HCEC 1CT (cell line): ENCODE measurements at regions not wholly inside any gene's neighbourhood (a gene's known extent, or its start where the extent isn't known, plus 50 kb on each side); places are given as distances from the start of the nearest gene placed in this dataset.

Experiments
- DNase-seq: peaks from one replicate; pipeline ENCODE4 v3.0.0-alpha.2; 2017

- peak; percentile 84 for DNase-seq
Observed at GRCh38 chr15:38895326-38896255, 331.0 kb upstream of the RASGRP1 start.

- DNase-seq: no peak
Observed at GRCh38 chr15:38896647-38897046, 332.0 kb upstream of the RASGRP1 start.

DNA sequence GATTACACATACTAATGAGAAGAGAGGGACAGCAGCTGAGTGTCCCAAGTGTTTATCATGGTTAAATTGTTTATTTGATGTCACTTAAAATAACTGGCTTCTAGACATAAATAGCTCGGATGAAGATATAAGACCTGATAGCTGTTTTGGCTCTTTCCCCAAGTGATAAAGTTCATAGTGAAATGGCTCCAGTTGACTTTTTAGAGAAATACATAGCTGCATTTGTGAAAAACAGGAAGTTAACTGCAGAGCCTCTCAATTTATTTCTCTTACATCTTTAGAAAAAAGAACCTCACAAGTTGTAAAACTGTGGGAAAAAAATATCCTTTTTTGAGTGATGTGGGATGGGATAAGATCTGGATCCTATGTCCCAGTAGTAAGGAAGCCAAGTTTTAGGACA is 332.9 kb upstream of the RASGRP1 start:
- DNase-seq: no peak

DNA sequence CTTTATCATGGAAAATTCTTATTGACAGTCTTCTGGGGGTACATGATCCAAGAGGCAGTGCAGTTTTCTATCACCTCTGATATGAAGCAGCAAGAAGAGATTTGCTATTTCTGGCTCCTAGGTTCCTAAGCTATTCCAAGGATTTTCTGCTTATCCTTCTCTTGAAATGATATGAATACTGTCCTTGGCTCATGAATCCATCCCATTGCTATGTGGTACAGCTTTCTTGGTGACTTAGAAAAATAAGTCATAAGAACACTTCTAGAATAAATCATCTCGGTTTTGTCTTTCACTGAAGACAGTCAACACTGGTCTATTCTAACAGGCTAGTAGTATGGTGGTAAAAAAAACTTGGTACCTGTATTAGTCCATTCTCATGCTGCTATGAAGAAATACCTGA is 333.6 kb upstream of the RASGRP1 start:
- DNase-seq: no peak

DNA sequence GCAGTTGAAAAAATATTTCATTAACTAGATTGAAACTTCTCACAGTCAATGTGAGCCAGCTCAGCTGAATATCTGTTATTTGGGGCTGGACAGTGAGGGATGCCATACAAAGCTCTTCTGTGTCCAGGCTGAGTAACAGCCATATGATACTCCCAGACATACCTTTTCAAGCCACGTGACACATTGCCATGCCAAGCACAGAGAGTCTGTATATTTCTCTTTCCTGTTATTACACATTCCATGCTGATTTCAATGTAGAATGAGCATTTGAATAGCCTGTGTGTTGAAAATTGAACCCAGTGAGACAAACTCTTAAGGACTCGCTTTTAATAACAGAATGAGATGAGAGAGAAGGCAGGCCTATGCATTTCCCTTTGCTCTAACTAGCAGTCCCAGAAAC is 334.7 kb upstream of the RASGRP1 start:
- DNase-seq: peak; percentile 50

- DNase-seq: no peak
Observed at GRCh38 chr15:38904298-38904697, 339.7 kb upstream of the RASGRP1 start.

GRCh38 chr15:38905632-38906031 is 341.0 kb upstream of the RASGRP1 start:
- DNase-seq: peak; percentile 20

DNA sequence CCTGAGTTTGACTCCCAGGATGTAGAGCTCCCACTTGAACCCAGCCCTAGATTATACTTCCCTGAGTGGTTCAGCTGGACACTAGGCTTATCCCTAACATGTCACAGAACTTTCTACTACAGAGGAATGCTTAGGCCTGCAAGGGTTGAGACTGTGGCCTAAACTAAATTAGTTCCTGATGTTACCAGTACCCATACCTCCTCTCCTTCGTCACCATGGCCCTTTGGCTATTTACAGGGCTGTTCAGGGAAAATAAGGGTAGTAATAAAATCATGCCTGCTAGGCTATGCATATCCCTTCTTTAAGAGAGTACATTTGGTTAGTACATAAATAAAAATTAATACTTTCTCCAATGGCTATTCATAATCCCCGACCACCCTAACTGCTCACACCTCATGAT is 356.4 kb upstream of the RASGRP1 start:
- DNase-seq: no peak

DNA sequence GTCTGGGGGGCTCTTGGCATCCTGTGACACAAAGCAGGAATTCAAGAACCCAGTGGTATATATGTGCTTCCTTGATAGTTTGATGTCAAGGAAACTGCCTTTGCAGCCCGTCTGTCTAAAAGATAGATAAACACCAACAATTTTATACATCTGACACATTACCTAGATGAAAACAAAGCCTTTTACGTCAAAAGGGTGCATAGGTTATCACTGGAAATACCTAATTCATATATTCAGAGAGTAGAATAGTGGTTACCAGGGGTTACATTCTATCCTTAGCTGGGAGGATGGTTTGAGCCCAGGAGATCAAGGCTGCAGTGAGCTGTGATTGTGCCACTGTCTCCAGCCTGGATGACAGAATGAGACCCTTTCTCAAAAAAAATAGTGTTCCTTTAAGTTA is 356.9 kb upstream of the RASGRP1 start:
- DNase-seq: no peak

GRCh38 chr15:38928431-38928830 is 363.8 kb upstream of the RASGRP1 start:
- DNase-seq: no peak

GRCh38 chr15:38930851-38931572 is 366.4 kb upstream of the RASGRP1 start:
- peak; percentile 41 for DNase-seq

GRCh38 chr15:38941399-38941953 is 376.9 kb upstream of the RASGRP1 start:
- peak; percentile 20 for DNase-seq

GRCh38 chr15:38944536-38944935 is 379.9 kb upstream of the RASGRP1 start:
- no peak for DNase-seq

GRCh38 chr15:38945551-38946298 is 381.1 kb upstream of the RASGRP1 start:
- DNase-seq: no peak

DNA sequence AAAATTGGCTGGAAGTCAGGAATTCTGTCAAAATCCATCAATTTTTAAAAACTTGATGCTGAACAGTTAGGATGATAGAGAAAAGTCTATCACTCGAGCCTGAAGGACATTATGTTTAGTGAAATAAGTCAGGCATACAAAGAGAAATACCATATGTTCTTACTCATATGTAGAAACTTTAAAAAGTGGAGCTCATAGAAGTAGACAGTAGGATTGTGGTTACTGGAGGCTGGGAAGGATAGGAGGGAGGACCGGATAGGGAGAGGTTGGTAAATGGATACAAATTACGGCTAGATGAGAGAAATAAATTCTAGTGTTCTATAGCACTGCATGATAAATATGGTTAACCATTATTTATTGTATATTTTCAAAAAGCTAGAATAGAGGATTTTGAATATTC is 389.5 kb upstream of the RASGRP1 start:
- DNase-seq: no peak

DNA sequence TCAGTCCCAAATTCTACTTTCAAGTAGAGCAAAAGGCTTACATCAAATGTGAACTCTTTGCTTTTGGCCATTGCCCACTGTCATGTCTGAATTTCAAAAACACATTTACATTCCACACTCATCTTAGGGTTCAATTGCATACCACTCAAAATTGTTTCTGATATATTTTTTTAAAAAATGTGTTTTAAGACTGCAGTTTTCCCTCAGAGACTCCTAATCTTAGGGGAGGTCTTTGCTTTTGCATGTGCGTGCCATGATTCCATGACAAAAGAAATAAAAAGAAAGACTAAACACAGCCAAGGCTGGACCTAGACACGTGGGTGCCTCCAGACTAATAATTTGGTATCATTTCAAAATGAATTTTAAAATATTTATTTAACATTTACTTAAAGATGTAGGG is 396.8 kb upstream of the RASGRP1 start:
- no peak for DNase-seq

GRCh38 chr15:38961931-38962330 is 397.3 kb upstream of the RASGRP1 start:
- no peak for DNase-seq

DNA sequence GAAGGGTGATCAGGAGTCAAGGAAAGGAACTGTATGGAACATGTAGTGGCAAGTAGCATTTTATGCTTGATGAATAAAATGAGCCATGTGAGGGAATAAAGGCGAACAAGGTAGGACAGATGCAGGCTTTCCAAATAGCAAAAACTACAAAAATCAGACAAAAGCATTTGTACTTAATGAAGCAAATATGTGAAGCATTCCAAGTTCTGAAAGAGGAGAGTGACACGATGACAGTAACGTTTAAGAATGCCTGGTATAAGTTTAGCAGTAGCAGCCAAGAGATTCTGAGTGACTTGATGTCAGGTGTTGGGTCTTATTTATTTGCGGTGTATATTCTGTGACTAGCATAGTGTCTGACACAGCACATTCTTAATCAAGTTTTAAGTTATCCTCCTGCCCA is 408.2 kb upstream of the RASGRP1 start:
- DNase-seq: no peak

- DNase-seq: no peak
Observed at GRCh38 chr15:38975282-38975990, 410.8 kb upstream of the RASGRP1 start.

DNA sequence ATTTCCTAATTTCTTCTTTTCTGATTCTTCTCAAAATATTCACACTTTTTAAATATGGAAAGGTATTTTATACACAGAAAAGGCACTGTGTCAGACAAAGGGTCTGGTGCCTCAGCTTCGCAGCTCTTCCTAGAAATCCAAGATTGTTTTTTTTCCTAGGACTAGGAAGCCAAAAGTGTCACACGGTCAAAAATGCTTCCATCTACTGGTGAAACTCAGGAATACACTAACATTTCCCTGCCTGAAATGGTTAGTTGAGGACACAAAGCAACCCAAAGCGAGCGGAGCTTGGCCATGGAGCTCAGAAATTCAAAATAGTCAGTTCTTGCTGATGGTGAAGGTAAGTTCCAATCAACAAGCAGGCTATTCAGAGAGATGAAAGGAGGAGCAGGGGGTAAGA is 426.5 kb upstream of the RASGRP1 start:
- DNase-seq: peak; percentile 57

DNA sequence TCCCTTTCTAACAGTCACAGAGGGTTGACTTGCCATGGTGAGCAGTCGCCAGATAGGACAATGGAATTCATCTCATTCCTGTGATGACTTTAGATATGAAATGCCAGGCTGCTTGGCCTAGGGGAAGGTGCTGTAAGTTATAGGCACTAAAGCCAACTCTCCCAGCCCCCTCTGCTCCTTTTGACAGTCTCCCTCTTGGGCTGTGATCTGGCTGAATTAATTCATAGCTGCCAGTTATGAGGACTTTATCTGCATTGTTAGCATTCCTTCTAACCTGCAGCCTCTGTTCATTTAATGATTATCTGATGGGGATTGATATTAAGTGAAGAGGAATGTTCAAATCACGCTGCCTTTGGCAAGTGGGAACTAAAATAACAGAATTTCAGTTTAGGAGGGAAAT is 427.1 kb upstream of the RASGRP1 start:
- no peak for DNase-seq

GRCh38 chr15:38992506-38992905 is 427.9 kb upstream of the RASGRP1 start:
- no peak for DNase-seq

GRCh38 chr15:38992930-38993329 is 428.3 kb upstream of the RASGRP1 start:
- DNase-seq: no peak
